HL-60 (cell line): ENCODE measurements at regions not wholly inside any gene's neighbourhood (a gene's known extent, or its start where the extent isn't known, plus 50 kb on each side); places are given as distances from the start of the nearest gene placed in this dataset.

Experiments used
- CTCF ChIP-seq: IDR thresholded peaks from one replicate; pipeline ENCODE4 v1.5.1; 2011; ENCODE audit warnings: low read length, control low read depth, inconsistent platforms; ENCODE audit not compliant: insufficient read depth
- GABPA ChIP-seq: IDR thresholded peaks from 2 replicates; pipeline ENCODE4 v1.6.1; 2012; ENCODE audit warnings: low read depth
- REST ChIP-seq: IDR thresholded peaks from 2 replicates; pipeline ENCODE4 v1.6.1; 2012; ENCODE audit warnings: low read depth; ENCODE audit not compliant: insufficient replicate concordance
- SPI1 ChIP-seq: IDR thresholded peaks from 2 replicates; pipeline ENCODE4 v1.6.1; 2012; ENCODE audit warnings: low read depth, mild to moderate bottlenecking, borderline replicate concordance

DNA sequence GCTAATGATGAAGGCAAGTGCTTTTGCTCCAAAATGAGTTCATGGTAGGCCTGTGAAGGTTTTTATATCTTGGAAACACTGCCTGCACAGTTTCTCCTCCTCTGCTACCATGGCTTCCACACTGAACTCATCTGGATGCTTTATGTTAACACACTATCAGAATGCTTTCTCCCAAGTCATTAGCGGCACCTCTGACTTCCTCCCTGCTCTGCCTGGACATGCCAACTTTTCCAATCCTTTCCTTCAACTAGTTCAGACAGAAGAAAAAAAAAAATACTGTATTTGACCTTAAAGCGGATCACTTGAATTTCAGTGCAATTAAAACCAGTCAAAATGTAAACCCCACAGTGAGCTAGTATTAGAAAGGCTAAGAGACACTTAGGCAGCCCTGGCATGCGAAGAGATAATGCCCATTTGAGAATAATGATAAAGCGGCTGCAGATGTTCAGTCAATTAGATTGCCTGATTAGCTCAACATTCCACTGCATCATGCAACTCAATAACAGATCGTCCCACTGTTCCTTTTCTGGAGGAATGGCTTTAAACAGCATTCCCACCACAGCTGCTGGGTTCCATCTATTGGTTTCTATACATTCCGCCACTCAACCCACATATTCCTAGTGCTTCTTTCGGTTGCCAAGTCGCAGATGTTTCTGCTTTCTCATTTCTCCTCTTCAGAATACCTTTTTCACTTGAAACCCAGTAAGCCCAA lies 51.7 kb downstream of the CNTN3 start:
- TF ChIP-seq GABPA (no peak), SPI1 (no peak), CTCF (no peak), REST (no peak)
